IMR-90 (cell line): ENCODE measurements at regions not wholly inside any gene's neighbourhood (a gene's known extent, or its start where the extent isn't known, plus 50 kb on each side); places are given as distances from the start of the nearest gene placed in this dataset.

Experiments used
- ATAC-seq: fragments of 200-7000 bp; cut with Tn5 transposase; 2 replicates; pipeline ENCODE4 v1.9.1; 2020; ENCODE audit warnings: low read depth, mild to moderate bottlenecking, moderate library complexity
- BruUV-seq: library from RNA; stranded (reverse); fragments of 400-500 nt; replicated peaks from 2 replicates; lab custom pipeline; 2021; lab: Mats Ljungman, UMichigan
- CTCF ChIA-PET: fragments of 300-600 bp; formaldehyde crosslinking; extraction: SDS; loops from one replicate; lab custom pipeline; 2021; ENCODE audit warnings: antibody characterized with exemption; lab: Yijun Ruan, JAX
- POLR2A ChIA-PET: fragments of 300-600 bp; sonication (Branson Sonifier 250); formaldehyde crosslinking; loops from one replicate; lab custom pipeline; 2022; ENCODE audit warnings: antibody characterized with exemption; ENCODE audit not compliant: unreplicated experiment; lab: Charles Lee
- DNase-seq: peaks from one replicate; pipeline ENCODE4 v3.0.0; 2013
- H2AFZ ChIP-seq: replicated peaks from 2 replicates; pipeline ENCODE3; 2013; ENCODE audit warnings: low read length, mild to moderate bottlenecking; ENCODE audit not compliant: poor library complexity
- H2AK5ac ChIP-seq: 2 replicates; pipeline ENCODE4 v1.6.1; 2013; ENCODE audit warnings: low read depth, low read length, inconsistent platforms
- H2AK9ac ChIP-seq: replicated peaks from 2 replicates; pipeline ENCODE3; 2013; ENCODE audit warnings: mild to moderate bottlenecking, low read depth, low read length, moderate library complexity; ENCODE audit not compliant: poor library complexity
- H2BK120ac ChIP-seq: 2 replicates; pipeline ENCODE4 v1.6.1; 2013; ENCODE audit warnings: low read depth, low read length, inconsistent platforms
- H2BK15ac ChIP-seq: 3 replicates; pipeline ENCODE4 v1.6.1; 2013; ENCODE audit warnings: low read depth, low read length, inconsistent platforms
- H2BK20ac ChIP-seq: 2 replicates; pipeline ENCODE4 v1.6.1; 2013; ENCODE audit warnings: low read depth, mild to moderate bottlenecking, inconsistent platforms, low read length, moderate library complexity
- H2BK5ac ChIP-seq: 2 replicates; pipeline ENCODE4 v1.6.1; 2013; ENCODE audit warnings: mild to moderate bottlenecking, low read depth, low read length, inconsistent platforms; ENCODE audit not compliant: poor library complexity, severe bottlenecking
- H3K14ac ChIP-seq: replicated peaks from 2 replicates; pipeline ENCODE4 v1.6.1; 2013; ENCODE audit warnings: low read depth, low read length, inconsistent platforms
- H3K18ac ChIP-seq: 2 replicates; pipeline ENCODE4 v1.6.1; 2013; ENCODE audit warnings: low read depth, low read length, control low read depth
- H3K23ac ChIP-seq: 2 replicates; pipeline ENCODE4 v1.6.1; 2013; ENCODE audit warnings: low read depth, low read length, inconsistent platforms
- H3K27ac ChIP-seq: 2 replicates; pipeline ENCODE4 v1.5.1; 2013; ENCODE audit warnings: mild to moderate bottlenecking, control low read depth, low read length; ENCODE audit not compliant: insufficient read depth
- H3K27me3 ChIP-seq: 2 replicates; pipeline ENCODE4 v1.6.1; 2013; ENCODE audit warnings: low read length; ENCODE audit not compliant: control insufficient read depth, insufficient read depth
- H3K36me3 ChIP-seq: 2 replicates; pipeline ENCODE4 v1.6.1; 2013; ENCODE audit warnings: low read length, mixed read lengths; ENCODE audit not compliant: control insufficient read depth, insufficient read depth
- H3K4ac ChIP-seq: 2 replicates; pipeline ENCODE4 v1.6.1; 2013; ENCODE audit warnings: low read depth, low read length, inconsistent platforms
- H3K4me1 ChIP-seq: 2 replicates; pipeline ENCODE4 v1.6.1; 2013; ENCODE audit warnings: low read length, mixed read lengths; ENCODE audit not compliant: control insufficient read depth, insufficient read depth
- H3K4me2 ChIP-seq: 2 replicates; pipeline ENCODE4 v1.6.1; 2013; ENCODE audit warnings: low read depth, mild to moderate bottlenecking, control low read depth, low read length, moderate library complexity
- H3K4me3 ChIP-seq: 2 replicates; pipeline ENCODE4 v1.5.1; 2013; ENCODE audit warnings: low read depth, mild to moderate bottlenecking, control low read depth, low read length, moderate library complexity; ENCODE audit not compliant: insufficient read depth
- H3K56ac ChIP-seq: 2 replicates; pipeline ENCODE4 v1.6.1; 2013; ENCODE audit warnings: low read length, inconsistent platforms; ENCODE audit not compliant: insufficient read depth; ENCODE audit errors: extremely low read depth
- H3K79me1 ChIP-seq, 2 experiments: 2 replicates each; pipeline ENCODE4 v1.6.1; 2013; ENCODE audit warnings: low read length in 2 of 2, inconsistent platforms in 1 of 2, low read depth in 1 of 2
- H3K9ac ChIP-seq: 2 replicates; pipeline ENCODE4 v1.6.1; 2013; ENCODE audit warnings: low read depth, low read length, control low read depth
- H3K9me1 ChIP-seq: 2 replicates; pipeline ENCODE4 v1.6.1; 2013; ENCODE audit warnings: low read length, inconsistent platforms; ENCODE audit not compliant: insufficient read depth
- H3K9me3 ChIP-seq: 2 replicates; pipeline ENCODE4 v1.6.1; 2013; ENCODE audit warnings: low read length; ENCODE audit not compliant: control insufficient read depth, insufficient read depth
- H4K20me1 ChIP-seq: 2 replicates; pipeline ENCODE4 v1.6.1; 2013; ENCODE audit warnings: low read length, inconsistent platforms; ENCODE audit not compliant: insufficient read depth
- H4K5ac ChIP-seq: 2 replicates; pipeline ENCODE4 v1.6.1; 2013; ENCODE audit warnings: mild to moderate bottlenecking, low read depth, low read length, control low read depth
- H4K8ac ChIP-seq, 2 experiments: 2 replicates each; pipeline ENCODE4 v1.6.1; 2013; ENCODE audit warnings: low read depth in 2 of 2, low read length in 2 of 2, control low read depth in 1 of 2, inconsistent platforms in 1 of 2
- H4K91ac ChIP-seq: 2 replicates; pipeline ENCODE4 v1.6.1; 2013; ENCODE audit warnings: low read depth, low read length, inconsistent platforms; ENCODE audit not compliant: insufficient read depth
- BHLHE40 ChIP-seq: fragments of 150-350 bp; IDR thresholded peaks from 2 replicates; pipeline ENCODE4 v1.6.1; 2016; ENCODE audit warnings: mild to moderate bottlenecking, low read depth, low read length
- CEBPB ChIP-seq: IDR thresholded peaks from 2 replicates; pipeline ENCODE4 v1.6.1; 2012; ENCODE audit warnings: low read depth, low read length, improper control_type of control experiment
- CHD1 ChIP-seq: IDR thresholded peaks from 2 replicates; pipeline ENCODE4 v1.6.1; 2012; ENCODE audit warnings: low read depth, low read length, improper control_type of control experiment
- ELK1 ChIP-seq: fragments of 150-350 bp; IDR thresholded peaks from 2 replicates; pipeline ENCODE4 v1.6.1; 2016; ENCODE audit warnings: low read depth, mild to moderate bottlenecking, low read length, moderate library complexity, borderline replicate concordance
- FOS ChIP-seq: fragments of 150-350 bp; IDR thresholded peaks from 2 replicates; pipeline ENCODE4 v1.6.1; 2016; ENCODE audit warnings: low read depth, low read length
- MAFK ChIP-seq: IDR thresholded peaks from 2 replicates; pipeline ENCODE4 v1.6.1; 2012; ENCODE audit warnings: low read depth, low read length, improper control_type of control experiment
- MAZ ChIP-seq: IDR thresholded peaks from 2 replicates; pipeline ENCODE4 v1.6.1; 2012; ENCODE audit warnings: low read depth, mild to moderate bottlenecking, low read length, improper control_type of control experiment, moderate library complexity, borderline replicate concordance
- MXI1 ChIP-seq: IDR thresholded peaks from 2 replicates; pipeline ENCODE4 v1.6.1; 2012; ENCODE audit warnings: low read depth, mild to moderate bottlenecking, low read length, moderate library complexity, borderline replicate concordance
- NFE2L2 ChIP-seq: fragments of 150-350 bp; IDR thresholded peaks from 2 replicates; pipeline ENCODE4 v1.6.1; 2016; ENCODE audit warnings: low read depth, mild to moderate bottlenecking, low read length
- POLR2A ChIP-seq: IDR thresholded peaks from 2 replicates; pipeline ENCODE4 v1.6.1; 2012; ENCODE audit warnings: mild to moderate bottlenecking, low read depth, low read length
- RAD21 ChIP-seq: IDR thresholded peaks from 2 replicates; pipeline ENCODE4 v1.6.1; 2012; ENCODE audit warnings: low read length, improper control_type of control experiment
- RCOR1 ChIP-seq: IDR thresholded peaks from 2 replicates; pipeline ENCODE4 v1.6.1; 2012; ENCODE audit warnings: mild to moderate bottlenecking, low read length, improper control_type of control experiment; ENCODE audit not compliant: insufficient replicate concordance
- RFX5 ChIP-seq: IDR thresholded peaks from 2 replicates; pipeline ENCODE4 v1.8.0; 2012; ENCODE audit warnings: low read depth, mild to moderate bottlenecking, low read length, moderate library complexity
- SMC3 ChIP-seq: fragments of 150-350 bp; IDR thresholded peaks from 2 replicates; pipeline ENCODE4 v1.6.1; 2016; ENCODE audit warnings: low read depth, mild to moderate bottlenecking, antibody characterized with exemption, low read length, moderate library complexity
- WGBS, 2 experiments: methylation state at CpG; one replicate each; pipeline versions ENCODE4 v1.1.5 to v1.1.7; 2013; ENCODE audit warnings: missing lambda C conversion rate in 2 of 2; ENCODE audit not compliant: insufficient read length in 1 of 2; ENCODE audit errors: extremely low coverage in 2 of 2; 5-methylcytosine and 5-hydroxymethylcytosine counted together
- dilution Hi-C: fragments of 300-500 bp; cut with HindIII; formaldehyde crosslinking; loops from one replicate; pipeline ENCODE4 v1.14.3; 2018; ENCODE audit warnings: low sequenced_read_pairs; ENCODE audit not compliant: unreplicated experiment
- in situ Hi-C: fragments of 300-500 bp; cut with MboI; formaldehyde crosslinking; loops from 3 replicates; pipeline ENCODE4 v1.14.3; 2019; ENCODE audit warnings: low sequenced_read_pairs, inconsistent platforms, mixed read lengths
- intact Hi-C: fragments of 100-400 bp; cut with micrococcal nuclease; formaldehyde crosslinking; loops from 2 replicates; pipeline ENCODE4 v1.10.0; 2022
- TF ChIP-seq, protein P1 (sequence below): conservative IDR thresholded peaks from 2 replicates; pipeline ENCODE4 v1.5.1; 2012; ENCODE audit warnings: mild to moderate bottlenecking, low read depth, low read length, improper control_type of control experiment
- TF ChIP-seq, protein P2 (sequence below): fragments of 150-350 bp; IDR thresholded peaks from 2 replicates; pipeline ENCODE4 v1.6.1; 2017; ENCODE audit warnings: mild to moderate bottlenecking, antibody characterized with exemption, low read length, low read depth

DNA sequence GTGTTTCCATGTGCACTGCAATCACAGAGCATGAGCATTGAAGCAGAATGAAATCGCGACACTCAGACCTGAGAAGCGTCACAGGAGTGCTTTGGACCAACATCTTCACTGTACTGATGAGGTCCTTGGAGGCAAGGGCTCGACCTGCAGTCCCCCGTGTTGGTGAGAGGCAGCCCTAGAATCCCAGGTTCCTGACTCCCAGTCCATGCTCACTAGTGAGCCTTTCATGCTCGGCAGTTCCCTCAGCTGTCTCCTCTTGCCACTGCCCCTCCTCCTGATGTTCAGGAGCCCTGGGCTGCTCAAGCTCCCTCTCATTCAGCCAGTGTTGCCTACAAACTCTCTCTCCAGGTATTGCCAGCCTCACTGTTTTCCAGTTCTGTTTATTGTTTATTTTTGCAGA is 291.4 kb downstream of the DYSF start:
- H3K4me1 ChIP-seq = peaks cover 14% of the 10 kb centered on the region
- dilution Hi-C loops = no loop called here
- CTCF ChIA-PET = no interaction called here

More for the DNA sequence above, 291.4 kb downstream of the DYSF start:
- in situ Hi-C loops = no loop called here
- DNase-seq (no peak), ATAC-seq (no peak)
- H4K20me1 ChIP-seq = no peaks in the 10 kb centered on the region
- H2BK120ac ChIP-seq = no peak overlapping the region
- H2AK5ac ChIP-seq = peak overlapping the region; percentile 6; the same call in 1 of the 2 replicates
- H2AFZ ChIP-seq = no peak overlapping the region
- no peaks in the 10 kb centered on the region for H3K79me1 ChIP-seq
- no peaks in the 10 kb centered on the region for H3K36me3 ChIP-seq
- H4K5ac ChIP-seq = no peak overlapping the region
- H3K27ac ChIP-seq = no peak overlapping the region
- intact Hi-C loops = no loop called here
- peaks cover 6% of the 10 kb centered on the region; the same call in 1 of the 2 replicates for H3K9me3 ChIP-seq
- POLR2A ChIA-PET = no interaction called here
- no CpG with 5 or more reads among the region's 6 CpGs for WGBS, 2 experiments
- no peak overlapping the region for H3K23ac ChIP-seq
- H3K4me2 ChIP-seq = no peak overlapping the region
- TF ChIP-seq SMC3 (no peak), RFX5 (no peak), RAD21 (no peak), ELK1 (no peak), POLR2A (no peak), RCOR1 (no peak), FOS (no peak), MXI1 (no peak), CEBPB (no peak), CHD1 (no peak), NFE2L2 (no peak), BHLHE40 (no peak), MAFK (no peak), MAZ (no peak)
- TF ChIP-seq, protein P1, sequence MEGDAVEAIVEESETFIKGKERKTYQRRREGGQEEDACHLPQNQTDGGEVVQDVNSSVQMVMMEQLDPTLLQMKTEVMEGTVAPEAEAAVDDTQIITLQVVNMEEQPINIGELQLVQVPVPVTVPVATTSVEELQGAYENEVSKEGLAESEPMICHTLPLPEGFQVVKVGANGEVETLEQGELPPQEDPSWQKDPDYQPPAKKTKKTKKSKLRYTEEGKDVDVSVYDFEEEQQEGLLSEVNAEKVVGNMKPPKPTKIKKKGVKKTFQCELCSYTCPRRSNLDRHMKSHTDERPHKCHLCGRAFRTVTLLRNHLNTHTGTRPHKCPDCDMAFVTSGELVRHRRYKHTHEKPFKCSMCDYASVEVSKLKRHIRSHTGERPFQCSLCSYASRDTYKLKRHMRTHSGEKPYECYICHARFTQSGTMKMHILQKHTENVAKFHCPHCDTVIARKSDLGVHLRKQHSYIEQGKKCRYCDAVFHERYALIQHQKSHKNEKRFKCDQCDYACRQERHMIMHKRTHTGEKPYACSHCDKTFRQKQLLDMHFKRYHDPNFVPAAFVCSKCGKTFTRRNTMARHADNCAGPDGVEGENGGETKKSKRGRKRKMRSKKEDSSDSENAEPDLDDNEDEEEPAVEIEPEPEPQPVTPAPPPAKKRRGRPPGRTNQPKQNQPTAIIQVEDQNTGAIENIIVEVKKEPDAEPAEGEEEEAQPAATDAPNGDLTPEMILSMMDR = no peak
- TF ChIP-seq, protein P2, sequence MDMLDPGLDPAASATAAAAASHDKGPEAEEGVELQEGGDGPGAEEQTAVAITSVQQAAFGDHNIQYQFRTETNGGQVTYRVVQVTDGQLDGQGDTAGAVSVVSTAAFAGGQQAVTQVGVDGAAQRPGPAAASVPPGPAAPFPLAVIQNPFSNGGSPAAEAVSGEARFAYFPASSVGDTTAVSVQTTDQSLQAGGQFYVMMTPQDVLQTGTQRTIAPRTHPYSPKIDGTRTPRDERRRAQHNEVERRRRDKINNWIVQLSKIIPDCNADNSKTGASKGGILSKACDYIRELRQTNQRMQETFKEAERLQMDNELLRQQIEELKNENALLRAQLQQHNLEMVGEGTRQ = no peak
- H2AK9ac ChIP-seq = no peak overlapping the region
- no peak overlapping the region for H3K4ac ChIP-seq
- H2BK15ac ChIP-seq = no peak overlapping the region
- H4K91ac ChIP-seq = no peak overlapping the region
- no peak overlapping the region for H3K9ac ChIP-seq
- peaks cover 18% of the 10 kb centered on the region; the same call in 1 of the 2 replicates for H3K9me1 ChIP-seq
- H2BK20ac ChIP-seq = no peak overlapping the region
- BruUV-seq = no TSS peak
- H3K27me3 ChIP-seq = no peaks in the 10 kb centered on the region; the same call in 1 of the 2 replicates
- H3K14ac ChIP-seq = no peak overlapping the region
- H4K8ac ChIP-seq = no peak overlapping the region
- H3K56ac ChIP-seq = no peak overlapping the region
- no peak overlapping the region for H3K4me3 ChIP-seq
- no peak overlapping the region for H2BK5ac ChIP-seq
- no peak overlapping the region for H3K18ac ChIP-seq
